ENCODE measurements at regions not wholly inside any gene's neighbourhood (a gene's known extent, or its start where the extent isn't known, plus 50 kb on each side); places are given as distances from the start of the nearest gene placed in this dataset.
A peak's percentile ranks its signal among the peaks of the same experiment; 100 is the strongest.
"Not testable (repeated sequence)": the region's sequence is repeated elsewhere in the genome, so short reads cannot be mapped to it uniquely, and the experiment has no call there.

DNA sequence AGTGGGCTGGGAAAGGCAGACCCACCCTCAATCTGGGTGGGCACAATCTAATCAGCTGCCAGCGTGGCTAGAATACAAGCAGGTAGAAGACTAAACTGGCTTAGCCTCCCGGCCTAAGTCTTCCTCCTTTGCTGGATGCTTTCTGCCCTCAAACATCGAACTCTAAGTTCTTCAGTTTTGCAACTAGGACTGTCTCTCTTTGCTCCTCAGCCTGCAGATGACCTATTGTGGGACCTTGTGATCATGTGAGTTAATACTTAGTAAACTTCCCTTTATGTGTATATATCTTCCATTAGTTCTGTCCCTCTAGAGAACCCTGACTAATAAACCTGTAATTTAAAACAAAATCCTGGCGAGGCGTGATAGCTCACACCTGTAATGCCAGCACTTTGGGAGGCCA, 51.8 kb upstream of the SLC39A8 start:
- not testable (repeated sequence) for DNase-seq; H3K27me3 Mint-ChIP-seq (ENCODE audit: insufficient read depth); H3K4me1 Mint-ChIP-seq (ENCODE audit: low read depth); H3K9me3 Mint-ChIP-seq; H3K27ac Mint-ChIP-seq; H3K4me3 Mint-ChIP-seq; H3K36me3 Mint-ChIP-seq (ENCODE audit: low read depth)

DNA sequence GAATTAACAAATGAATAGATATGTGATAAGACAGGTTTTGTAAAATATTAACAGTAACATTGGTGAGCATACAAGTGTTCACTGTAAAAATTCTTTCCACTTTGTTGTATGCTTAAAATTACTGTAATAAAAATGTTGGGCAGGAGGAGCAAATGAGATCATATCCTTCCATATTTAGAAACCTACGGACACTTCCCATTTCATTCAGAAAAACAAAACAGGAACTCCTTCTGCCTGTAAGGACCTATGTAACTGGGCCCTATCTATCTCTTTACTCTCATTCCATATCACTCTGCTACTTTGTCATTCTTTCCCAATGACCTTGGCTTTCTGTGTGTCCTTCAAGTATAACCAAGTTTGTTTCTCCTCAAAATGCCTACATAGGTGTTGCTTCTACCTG, 53.7 kb upstream of the SLC39A8 start:
- TF ChIP-seq, protein P1, sequence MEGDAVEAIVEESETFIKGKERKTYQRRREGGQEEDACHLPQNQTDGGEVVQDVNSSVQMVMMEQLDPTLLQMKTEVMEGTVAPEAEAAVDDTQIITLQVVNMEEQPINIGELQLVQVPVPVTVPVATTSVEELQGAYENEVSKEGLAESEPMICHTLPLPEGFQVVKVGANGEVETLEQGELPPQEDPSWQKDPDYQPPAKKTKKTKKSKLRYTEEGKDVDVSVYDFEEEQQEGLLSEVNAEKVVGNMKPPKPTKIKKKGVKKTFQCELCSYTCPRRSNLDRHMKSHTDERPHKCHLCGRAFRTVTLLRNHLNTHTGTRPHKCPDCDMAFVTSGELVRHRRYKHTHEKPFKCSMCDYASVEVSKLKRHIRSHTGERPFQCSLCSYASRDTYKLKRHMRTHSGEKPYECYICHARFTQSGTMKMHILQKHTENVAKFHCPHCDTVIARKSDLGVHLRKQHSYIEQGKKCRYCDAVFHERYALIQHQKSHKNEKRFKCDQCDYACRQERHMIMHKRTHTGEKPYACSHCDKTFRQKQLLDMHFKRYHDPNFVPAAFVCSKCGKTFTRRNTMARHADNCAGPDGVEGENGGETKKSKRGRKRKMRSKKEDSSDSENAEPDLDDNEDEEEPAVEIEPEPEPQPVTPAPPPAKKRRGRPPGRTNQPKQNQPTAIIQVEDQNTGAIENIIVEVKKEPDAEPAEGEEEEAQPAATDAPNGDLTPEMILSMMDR (IDR thresholded peaks at IDR 0.05): no peak
- no peaks in the 10 kb centered on the region for H3K9me3 Mint-ChIP-seq
- no peak for DNase-seq
- H3K4me1 Mint-ChIP-seq (ENCODE audit: low read depth): no peaks in the 10 kb centered on the region
- no peak overlapping the region for H3K4me3 Mint-ChIP-seq
- H3K27ac Mint-ChIP-seq: no peak overlapping the region
- peaks cover 12% of the 10 kb centered on the region; the same call in 1 of the 2 replicates for H3K27me3 Mint-ChIP-seq (ENCODE audit: insufficient read depth)
- no peaks in the 10 kb centered on the region for H3K36me3 Mint-ChIP-seq (ENCODE audit: low read depth)

DNA sequence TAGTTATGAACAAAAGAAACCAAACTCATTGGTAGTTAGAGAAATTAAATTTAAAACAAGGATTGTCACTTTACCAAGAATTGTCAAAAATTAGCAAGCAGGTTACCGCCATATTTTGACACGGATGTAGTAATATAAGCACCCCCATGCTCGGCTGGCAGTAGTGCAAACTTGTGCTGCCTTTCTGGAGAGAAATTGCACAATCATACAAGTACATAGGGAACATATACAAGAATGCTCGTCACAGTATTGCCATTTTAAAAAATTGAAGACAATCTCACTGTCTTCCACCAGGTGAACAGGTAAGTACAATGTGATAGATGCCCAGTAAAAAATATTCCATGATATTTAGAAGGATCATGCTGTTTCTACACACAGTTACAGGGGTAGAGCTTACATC, 55.6 kb upstream of the SLC39A8 start:
- Mint-ChIP-seq H3K9me3 (no peaks in the 10 kb centered on the region), H3K36me3 (ENCODE audit: low read depth) (no peaks in the 10 kb centered on the region)
- TF ChIP-seq, protein P1 (IDR thresholded peaks at IDR 0.05): no peak

DNA sequence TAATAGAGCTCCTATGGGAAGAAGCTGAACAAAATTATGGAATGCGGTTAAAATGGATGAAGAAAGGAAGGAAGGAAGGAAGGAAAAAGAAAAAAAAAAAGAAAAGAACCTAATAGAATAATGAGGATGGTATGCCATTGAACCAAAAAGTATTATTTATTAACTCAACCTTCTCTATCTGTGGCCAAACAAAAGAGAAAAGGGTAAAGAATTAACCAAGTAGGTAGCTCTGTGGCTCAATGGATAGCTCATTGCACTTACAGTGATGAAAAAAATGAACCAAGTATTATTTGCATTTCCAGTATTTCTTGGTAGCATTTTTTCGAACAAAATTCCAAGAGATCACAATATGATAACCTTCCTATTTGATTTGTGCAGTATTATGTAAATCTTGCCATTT, 56.9 kb upstream of the SLC39A8 start:
- no peak overlapping the region for H3K27ac Mint-ChIP-seq
- H3K4me3 Mint-ChIP-seq: no peak overlapping the region
- TF ChIP-seq, protein P1 (IDR thresholded peaks at IDR 0.05): no peak
- no peaks in the 10 kb centered on the region for H3K9me3 Mint-ChIP-seq
- DNase-seq: no peak
- H3K36me3 Mint-ChIP-seq (ENCODE audit: low read depth): no peaks in the 10 kb centered on the region
- H3K4me1 Mint-ChIP-seq (ENCODE audit: low read depth): no peaks in the 10 kb centered on the region
- peaks cover 10% of the 10 kb centered on the region; the same call in 1 of the 2 replicates for H3K27me3 Mint-ChIP-seq (ENCODE audit: insufficient read depth)

More for the DNA sequence above, 55.6 kb upstream of the SLC39A8 start:
- H3K27me3 Mint-ChIP-seq (ENCODE audit: insufficient read depth): peaks cover 10% of the 10 kb centered on the region; the same call in 1 of the 2 replicates
- H3K4me3 Mint-ChIP-seq: no peak overlapping the region
- no peak overlapping the region for H3K27ac Mint-ChIP-seq
- no peaks in the 10 kb centered on the region for H3K4me1 Mint-ChIP-seq (ENCODE audit: low read depth)
- DNase-seq: no peak

DNA sequence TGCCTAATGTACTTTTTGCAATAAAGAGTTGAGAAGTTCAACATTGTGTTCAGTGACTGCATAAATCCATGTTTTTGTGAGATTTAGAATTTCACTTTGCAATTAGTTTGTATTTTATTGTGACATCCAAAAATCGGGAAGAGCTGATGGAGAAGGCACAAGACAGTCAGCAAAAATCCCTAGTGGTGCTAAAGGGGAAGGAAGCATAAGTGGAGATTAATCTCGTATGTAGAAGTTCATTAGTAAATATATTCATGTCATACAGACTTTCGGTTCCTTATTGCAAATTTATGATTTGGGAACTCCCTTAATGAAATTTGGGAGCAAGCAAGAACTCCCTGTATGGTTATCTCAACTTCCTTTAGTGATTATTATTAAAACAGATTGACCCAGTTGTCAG, 57.8 kb upstream of the SLC39A8 start:
- Mint-ChIP-seq H3K4me3 (no peak overlapping the region), H3K27me3 (ENCODE audit: insufficient read depth) (peaks cover 10% of the 10 kb centered on the region; the same call in 1 of the 2 replicates), H3K4me1 (ENCODE audit: low read depth) (no peaks in the 10 kb centered on the region), H3K9me3 (no peaks in the 10 kb centered on the region), H3K36me3 (ENCODE audit: low read depth) (no peaks in the 10 kb centered on the region), H3K27ac (no peak overlapping the region)
- no peak for DNase-seq
- TF ChIP-seq, protein P1 (IDR thresholded peaks at IDR 0.05): 0 out of 2 replicates have a peak, but pooled peaks have one; percentile 14

DNA sequence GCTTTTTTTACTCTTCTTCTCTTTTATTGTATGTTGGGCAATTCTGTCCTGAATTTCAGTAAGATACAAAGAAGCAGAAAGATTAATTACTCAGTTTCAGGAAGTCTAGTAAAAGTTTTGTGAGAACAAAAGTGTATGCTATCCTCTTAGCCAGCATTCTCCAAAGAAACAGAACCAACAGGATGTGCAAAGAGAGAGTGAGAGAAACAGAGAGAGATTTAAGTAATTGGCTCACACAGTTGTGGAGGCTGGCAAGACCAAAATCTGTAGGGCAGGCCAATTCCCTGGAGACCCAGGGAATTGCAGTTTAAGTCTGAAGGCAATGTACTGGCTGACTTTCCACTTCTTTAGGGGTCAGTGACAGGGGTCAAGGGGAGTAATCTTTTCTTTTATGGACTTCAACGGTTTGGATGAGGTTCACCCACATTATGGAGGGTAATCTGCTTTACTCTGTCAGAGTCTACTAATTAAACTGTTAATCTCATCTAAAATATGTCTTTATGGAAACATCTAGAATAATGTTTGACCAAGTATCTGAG, 59.2 kb upstream of the SLC39A8 start:
- Mint-ChIP-seq H3K27me3 (ENCODE audit: insufficient read depth) (peaks cover 6% of the 10 kb centered on the region; the same call in 1 of the 2 replicates), H3K27ac (no peak overlapping the region), H3K36me3 (ENCODE audit: low read depth) (no peaks in the 10 kb centered on the region), H3K4me1 (ENCODE audit: low read depth) (no peaks in the 10 kb centered on the region), H3K9me3 (no peaks in the 10 kb centered on the region), H3K4me3 (no peak overlapping the region)
- DNase-seq: no peak
- TF ChIP-seq, protein P1 (IDR thresholded peaks at IDR 0.05): no peak
